ENCODE measurements at regions not wholly inside any gene's neighbourhood (a gene's known extent, or its start where the extent isn't known, plus 50 kb on each side); places are given as distances from the start of the nearest gene placed in this dataset.

DNA sequence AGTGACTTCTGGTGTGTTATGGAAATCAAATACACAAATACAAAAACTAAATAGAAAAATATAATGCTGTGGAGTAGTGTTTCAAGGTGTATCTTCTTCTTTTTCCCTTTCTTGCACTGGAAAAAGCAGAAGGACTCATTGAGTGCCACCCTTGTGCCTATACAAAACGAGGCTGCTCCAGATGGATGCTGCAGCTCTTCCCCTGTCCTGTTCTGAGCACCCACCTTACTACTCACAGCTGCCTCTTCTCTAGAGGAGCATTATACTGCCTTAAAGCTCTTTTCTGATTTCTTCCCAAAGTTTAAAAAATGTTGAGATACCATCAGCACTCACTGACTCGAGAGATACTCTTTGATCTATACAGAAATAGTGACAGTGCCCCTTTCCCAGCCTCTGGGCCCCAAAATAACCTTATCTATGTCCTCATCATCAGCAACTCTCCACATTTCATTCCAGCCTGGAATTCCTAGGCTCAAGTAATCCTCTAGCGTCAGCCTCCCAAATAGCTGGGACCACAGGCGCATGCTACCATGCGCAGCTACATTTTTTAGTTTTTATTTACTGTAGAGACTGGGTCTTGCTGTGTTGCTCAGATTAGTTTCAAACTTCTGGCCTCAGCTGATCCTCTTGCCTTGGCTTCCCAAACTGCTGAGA is 1356.1 kb upstream of the NRXN1 start:
- TF ChIP-seq POLR2A (IDR thresholded peaks at IDR 0.05) (no peak), CTCF (IDR thresholded peaks at IDR 0.05) (no peak)

All from right lobe of liver (tissue), 4 donors.